Cardiac muscle cell (in vitro differentiated cells and primary cell): ENCODE measurements at regions not wholly inside any gene's neighbourhood (a gene's known extent, or its start where the extent isn't known, plus 50 kb on each side); places are given as distances from the start of the nearest gene placed in this dataset.

ENCODE experiments used
- DNase-seq, 2 donors: peaks; one replicate each; pipeline versions ENCODE4 v3.0.0 to v3.0.0-alpha.2; 2010 to 2017; ENCODE audit warnings: low read depth in 1 of 2, low spot score in 1 of 2
- H3K27ac ChIP-seq: fragments of 200-600 bp; sonication (generic); 2 replicates; pipeline ENCODE4 v1.5.1; 2016
- H3K27me3 ChIP-seq: fragments of 200-600 bp; sonication (generic); 2 replicates; pipeline ENCODE4 v1.6.0; 2016; ENCODE audit warnings: control low read depth
- H3K36me3 ChIP-seq: fragments of 200-600 bp; sonication (generic); 2 replicates; pipeline ENCODE4 v1.5.1; 2016; ENCODE audit warnings: control low read depth
- H3K4me1 ChIP-seq: fragments of 200-600 bp; sonication (generic); 2 replicates; pipeline ENCODE4 v1.8.1; 2017; ENCODE audit warnings: low read depth, mild to moderate bottlenecking, mixed run types
- H3K4me3 ChIP-seq: fragments of 200-600 bp; sonication (generic); 2 replicates; pipeline ENCODE4 v1.5.1; 2016; ENCODE audit warnings: mild to moderate bottlenecking
- H3K9me3 ChIP-seq: fragments of 200-600 bp; sonication (generic); 2 replicates; pipeline ENCODE4 v1.5.1; 2017; ENCODE audit warnings: low read depth, mild to moderate bottlenecking, control low read depth
- TF ChIP-seq, protein P1 (sequence below): IDR thresholded peaks from 2 replicates; pipeline ENCODE4 v1.5.1; 2012; ENCODE audit warnings: low read depth, mild to moderate bottlenecking, low read length

DNA sequence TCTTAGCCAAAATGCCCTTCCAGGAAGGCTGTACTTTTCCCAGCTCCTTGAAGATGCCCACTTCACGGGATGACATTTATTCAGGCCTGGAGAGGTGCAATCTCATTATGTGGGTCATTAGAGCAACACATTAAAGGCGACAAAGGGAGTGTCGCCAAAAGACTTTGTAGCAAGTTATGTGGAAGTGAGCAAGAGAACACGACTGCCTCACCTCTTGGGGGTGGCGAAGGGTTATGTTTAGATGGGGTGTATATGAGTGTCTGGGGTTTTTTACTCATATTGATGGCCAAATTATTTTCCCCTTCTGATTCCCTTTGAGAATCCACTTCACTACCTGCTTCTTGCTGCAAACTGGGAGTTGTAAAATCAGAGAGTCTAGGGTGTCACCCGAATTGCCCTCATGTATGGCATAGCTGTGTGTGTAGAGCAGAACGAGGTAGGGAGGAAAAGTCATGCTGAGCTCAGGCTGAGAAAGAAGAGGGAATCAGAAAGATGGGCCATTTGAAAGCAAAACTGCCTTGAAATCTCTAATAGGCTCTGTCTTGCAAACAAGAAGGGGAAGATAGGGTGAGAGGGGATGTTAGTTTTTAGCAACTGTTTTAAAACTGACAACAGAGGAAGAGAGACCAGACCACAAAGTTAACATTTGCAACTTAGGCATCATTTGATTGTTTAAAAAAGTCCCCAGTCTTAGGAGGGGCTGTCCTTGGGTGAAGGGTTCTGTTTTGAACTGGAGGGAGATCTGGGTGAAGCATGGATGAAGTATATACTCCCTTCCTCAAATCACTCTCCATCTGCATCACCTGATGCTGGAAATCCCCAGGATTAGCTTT is 97.1 kb upstream of the IL12B start:
- no peaks in the 10 kb centered on the region for H3K9me3 ChIP-seq
- H3K27me3 ChIP-seq, result no peaks in the 10 kb centered on the region
- no peak overlapping the region for H3K4me3 ChIP-seq
- no peak overlapping the region for H3K27ac ChIP-seq
- TF ChIP-seq, protein P1, sequence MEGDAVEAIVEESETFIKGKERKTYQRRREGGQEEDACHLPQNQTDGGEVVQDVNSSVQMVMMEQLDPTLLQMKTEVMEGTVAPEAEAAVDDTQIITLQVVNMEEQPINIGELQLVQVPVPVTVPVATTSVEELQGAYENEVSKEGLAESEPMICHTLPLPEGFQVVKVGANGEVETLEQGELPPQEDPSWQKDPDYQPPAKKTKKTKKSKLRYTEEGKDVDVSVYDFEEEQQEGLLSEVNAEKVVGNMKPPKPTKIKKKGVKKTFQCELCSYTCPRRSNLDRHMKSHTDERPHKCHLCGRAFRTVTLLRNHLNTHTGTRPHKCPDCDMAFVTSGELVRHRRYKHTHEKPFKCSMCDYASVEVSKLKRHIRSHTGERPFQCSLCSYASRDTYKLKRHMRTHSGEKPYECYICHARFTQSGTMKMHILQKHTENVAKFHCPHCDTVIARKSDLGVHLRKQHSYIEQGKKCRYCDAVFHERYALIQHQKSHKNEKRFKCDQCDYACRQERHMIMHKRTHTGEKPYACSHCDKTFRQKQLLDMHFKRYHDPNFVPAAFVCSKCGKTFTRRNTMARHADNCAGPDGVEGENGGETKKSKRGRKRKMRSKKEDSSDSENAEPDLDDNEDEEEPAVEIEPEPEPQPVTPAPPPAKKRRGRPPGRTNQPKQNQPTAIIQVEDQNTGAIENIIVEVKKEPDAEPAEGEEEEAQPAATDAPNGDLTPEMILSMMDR, result no peak
- no peak for DNase-seq
- no peaks in the 10 kb centered on the region for H3K4me1 ChIP-seq
- no peaks in the 10 kb centered on the region for H3K36me3 ChIP-seq

DNA sequence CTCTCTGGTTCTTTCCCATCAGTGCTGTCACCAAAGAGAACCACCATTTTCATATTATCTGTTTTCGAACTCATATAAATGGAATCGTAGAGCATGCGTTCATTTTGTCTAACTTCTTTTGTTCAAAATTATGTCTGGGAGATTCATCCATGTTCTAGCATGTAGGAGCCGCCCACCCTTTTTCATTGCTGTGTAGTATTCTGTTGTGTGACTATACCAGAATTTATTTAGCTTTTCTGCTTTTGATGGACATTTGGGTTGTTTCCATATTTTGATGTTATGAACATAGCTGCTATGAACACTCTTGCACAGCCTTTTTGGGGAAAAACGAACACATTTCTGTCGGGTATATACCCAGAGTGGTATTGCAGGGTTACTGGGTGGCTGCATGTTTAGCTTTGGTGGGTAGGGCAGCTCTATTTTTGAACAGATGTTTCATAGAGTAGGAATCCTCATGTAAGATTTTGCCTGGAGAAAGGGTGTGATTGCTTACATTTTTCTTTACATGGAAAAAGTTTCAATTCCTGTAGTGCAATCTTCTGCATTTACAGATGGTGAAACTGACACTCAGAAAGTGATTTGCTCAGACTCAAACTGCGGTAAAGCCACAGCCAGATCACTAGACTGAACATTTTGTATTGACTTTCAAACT is 100.2 kb upstream of the IL12B start:
- no peak overlapping the region for H3K4me3 ChIP-seq
- no peaks in the 10 kb centered on the region for H3K27me3 ChIP-seq
- H3K9me3 ChIP-seq, result no peaks in the 10 kb centered on the region
- H3K4me1 ChIP-seq, result no peaks in the 10 kb centered on the region
- DNase-seq, result no peak
- no peak overlapping the region for H3K27ac ChIP-seq
- TF ChIP-seq, protein P1, result no peak
- no peaks in the 10 kb centered on the region for H3K36me3 ChIP-seq

- H3K27me3 ChIP-seq, result no peaks in the 10 kb centered on the region
- no peak for DNase-seq
- TF ChIP-seq, protein P1, result no peak
- no peak overlapping the region for H3K27ac ChIP-seq
- peaks cover 6% of the 10 kb centered on the region for H3K4me1 ChIP-seq
- no peak overlapping the region for H3K4me3 ChIP-seq
- H3K36me3 ChIP-seq, result no peaks in the 10 kb centered on the region
- H3K9me3 ChIP-seq, result no peaks in the 10 kb centered on the region
Measured at GRCh38 chr5:159435855-159436254, 105.6 kb upstream of the IL12B start.

DNA sequence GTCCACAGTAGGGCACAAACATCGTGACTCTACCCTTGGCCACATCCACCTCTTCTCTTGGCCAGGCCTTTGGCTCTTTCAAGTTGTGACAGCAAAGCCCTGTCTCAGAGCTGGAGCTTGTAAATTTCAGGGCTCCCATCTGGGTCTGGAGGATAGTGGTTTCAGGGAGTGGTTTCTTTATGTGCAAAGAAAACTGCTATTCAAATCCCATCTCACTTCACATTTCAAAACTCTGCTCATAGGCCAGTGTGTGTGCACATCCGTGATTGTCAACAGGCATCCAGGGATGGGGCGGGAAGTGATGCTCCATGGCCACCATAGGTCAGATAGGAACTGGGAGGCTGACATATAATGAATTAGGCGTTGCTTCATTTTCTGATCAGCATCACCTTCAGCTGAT is 107.8 kb upstream of the IL12B start:
- Histone ChIP-seq H3K9me3 (no peaks in the 10 kb centered on the region), H3K4me1 (peaks cover 24% of the 10 kb centered on the region), H3K27ac (no peak overlapping the region), H3K36me3 (no peaks in the 10 kb centered on the region), H3K27me3 (no peaks in the 10 kb centered on the region), H3K4me3 (no peak overlapping the region)
- TF ChIP-seq, protein P1, result no peak
- no peak for DNase-seq

GRCh38 chr5:159439002-159439401 is 108.7 kb upstream of the IL12B start:
- Histone ChIP-seq H3K4me3 (no peak overlapping the region), H3K4me1 (peaks cover 24% of the 10 kb centered on the region)
- TF ChIP-seq, protein P1, result no peak

More at GRCh38 chr5:159439002-159439401, 108.7 kb upstream of the IL12B start:
- DNase-seq, result no peak
- Histone ChIP-seq H3K9me3 (no peaks in the 10 kb centered on the region), H3K27ac (no peak overlapping the region), H3K36me3 (no peaks in the 10 kb centered on the region), H3K27me3 (no peaks in the 10 kb centered on the region)
